Progenitor cell of endocrine pancreas (in vitro differentiated cells): ENCODE measurements at regions not wholly inside any gene's neighbourhood (a gene's known extent, or its start where the extent isn't known, plus 50 kb on each side); places are given as distances from the start of the nearest gene placed in this dataset.

Experiments
- DNase-seq: peaks from one replicate; pipeline ENCODE4 v3.0.0; 2021; ENCODE audit warnings: low spot score; ENCODE audit not compliant: unreplicated experiment
- H3K27ac Mint-ChIP-seq: 2 replicates; pipeline ENCODE4 v1.8.0; 2021; ENCODE audit warnings: mild to moderate bottlenecking, moderate library complexity, mixed read lengths
- H3K27me3 Mint-ChIP-seq: 2 replicates; pipeline ENCODE4 v1.8.0; 2021; ENCODE audit warnings: mixed read lengths
- H3K36me3 Mint-ChIP-seq: 2 replicates; pipeline ENCODE4 v1.8.0; 2022; ENCODE audit warnings: mixed read lengths; ENCODE audit not compliant: insufficient read depth
- H3K4me1 Mint-ChIP-seq: 2 replicates; pipeline ENCODE4 v1.8.0; 2021; ENCODE audit warnings: low read depth, mixed read lengths
- H3K4me3 Mint-ChIP-seq: 2 replicates; pipeline ENCODE4 v1.8.0; 2021; ENCODE audit warnings: low read depth, mild to moderate bottlenecking, moderate library complexity, mixed read lengths
- H3K9me3 Mint-ChIP-seq: 2 replicates; pipeline ENCODE4 v1.8.0; 2021; ENCODE audit warnings: low read depth, mixed read lengths
- TF ChIP-seq, protein P1 (sequence below): fragments of 200-600 bp; sonication (generic); IDR thresholded peaks from one replicate; pipeline ENCODE4 v1.5.0; 2021; ENCODE audit warnings: antibody characterized with exemption, mild to moderate bottlenecking; ENCODE audit not compliant: unreplicated experiment

- H3K4me1 Mint-ChIP-seq, result no peaks in the 10 kb centered on the region
- no peaks in the 10 kb centered on the region for H3K27me3 Mint-ChIP-seq
Observed at GRCh38 chr6:156017838-156018237, 562.2 kb upstream of the NOX3 start.

DNA sequence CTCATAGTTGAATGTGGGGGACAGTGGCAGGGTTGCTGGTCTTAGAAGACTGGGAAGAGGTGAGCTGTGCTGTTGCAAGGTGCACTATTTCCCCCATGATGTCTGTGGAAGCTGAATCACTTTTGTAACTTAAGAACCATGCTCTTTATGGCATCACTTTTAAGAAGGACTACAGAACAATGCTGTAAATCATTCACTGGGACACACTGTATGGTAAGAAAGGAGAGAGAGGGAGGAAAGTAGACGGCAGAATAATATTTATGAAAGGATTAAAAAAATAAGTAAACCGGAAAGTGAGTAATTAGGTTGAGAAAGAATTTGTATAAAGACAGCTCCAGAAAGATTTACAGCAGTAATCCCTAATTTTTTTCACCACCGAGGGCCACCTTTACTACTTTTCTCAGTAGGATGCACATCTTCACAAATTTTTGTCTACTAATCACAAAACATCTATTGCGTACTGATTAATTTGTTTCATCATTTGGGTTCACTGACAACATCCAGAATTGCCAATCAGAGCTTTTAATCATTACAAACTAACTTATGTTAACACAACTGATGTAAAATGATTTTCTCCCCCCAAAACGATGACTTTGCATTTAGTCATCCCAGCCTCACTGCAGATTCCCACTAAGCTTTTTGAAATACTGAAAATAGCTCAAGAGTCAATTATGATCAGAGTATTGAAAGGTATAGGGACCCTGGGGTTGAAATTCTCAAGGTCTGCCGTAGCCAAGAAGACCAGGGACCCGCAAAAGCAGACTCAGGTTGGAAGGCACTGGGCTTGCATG lies 560.7 kb upstream of the NOX3 start:
- no peaks in the 10 kb centered on the region for H3K9me3 Mint-ChIP-seq

More at GRCh38 chr6:156017838-156018237, 562.2 kb upstream of the NOX3 start:
- no peak for DNase-seq
- TF ChIP-seq, protein P1, sequence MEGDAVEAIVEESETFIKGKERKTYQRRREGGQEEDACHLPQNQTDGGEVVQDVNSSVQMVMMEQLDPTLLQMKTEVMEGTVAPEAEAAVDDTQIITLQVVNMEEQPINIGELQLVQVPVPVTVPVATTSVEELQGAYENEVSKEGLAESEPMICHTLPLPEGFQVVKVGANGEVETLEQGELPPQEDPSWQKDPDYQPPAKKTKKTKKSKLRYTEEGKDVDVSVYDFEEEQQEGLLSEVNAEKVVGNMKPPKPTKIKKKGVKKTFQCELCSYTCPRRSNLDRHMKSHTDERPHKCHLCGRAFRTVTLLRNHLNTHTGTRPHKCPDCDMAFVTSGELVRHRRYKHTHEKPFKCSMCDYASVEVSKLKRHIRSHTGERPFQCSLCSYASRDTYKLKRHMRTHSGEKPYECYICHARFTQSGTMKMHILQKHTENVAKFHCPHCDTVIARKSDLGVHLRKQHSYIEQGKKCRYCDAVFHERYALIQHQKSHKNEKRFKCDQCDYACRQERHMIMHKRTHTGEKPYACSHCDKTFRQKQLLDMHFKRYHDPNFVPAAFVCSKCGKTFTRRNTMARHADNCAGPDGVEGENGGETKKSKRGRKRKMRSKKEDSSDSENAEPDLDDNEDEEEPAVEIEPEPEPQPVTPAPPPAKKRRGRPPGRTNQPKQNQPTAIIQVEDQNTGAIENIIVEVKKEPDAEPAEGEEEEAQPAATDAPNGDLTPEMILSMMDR, result no peak
- H3K27ac Mint-ChIP-seq, result no peak overlapping the region
- no peak overlapping the region for H3K4me3 Mint-ChIP-seq
- H3K36me3 Mint-ChIP-seq, result no peaks in the 10 kb centered on the region
- no peaks in the 10 kb centered on the region for H3K9me3 Mint-ChIP-seq

GRCh38 chr6:156013155-156013554 lies 557.5 kb upstream of the NOX3 start:
- H3K27ac Mint-ChIP-seq, result no peak overlapping the region
- H3K36me3 Mint-ChIP-seq, result no peaks in the 10 kb centered on the region
- H3K4me3 Mint-ChIP-seq, result no peak overlapping the region

More for the DNA sequence above, 560.7 kb upstream of the NOX3 start:
- no peak overlapping the region for H3K4me3 Mint-ChIP-seq
- H3K4me1 Mint-ChIP-seq, result no peaks in the 10 kb centered on the region
- H3K27ac Mint-ChIP-seq, result no peak overlapping the region
- DNase-seq, result no peak
- H3K27me3 Mint-ChIP-seq, result no peaks in the 10 kb centered on the region
- H3K36me3 Mint-ChIP-seq, result no peaks in the 10 kb centered on the region
- TF ChIP-seq, protein P1, result no peak

DNA sequence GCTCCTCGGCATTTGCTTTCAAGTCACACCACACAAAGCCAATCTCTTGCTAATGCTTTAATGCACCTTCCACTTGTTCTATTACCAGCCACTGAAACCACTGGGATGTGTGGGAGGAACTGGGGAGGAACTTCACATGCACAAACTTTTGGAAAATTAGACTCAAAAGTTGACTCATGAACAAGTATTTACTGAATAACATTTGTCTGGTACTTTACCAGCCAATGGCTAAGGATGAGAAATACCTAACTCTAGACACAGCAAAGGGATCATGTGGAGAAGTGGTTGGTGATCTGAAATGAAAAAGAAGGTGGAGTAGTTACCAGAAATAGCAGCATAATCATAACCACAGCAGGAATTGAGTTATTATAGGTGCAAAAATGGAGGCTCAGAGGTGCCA lies 554.0 kb upstream of the NOX3 start:
- H3K27ac Mint-ChIP-seq, result no peak overlapping the region
- no peak for DNase-seq
- no peak overlapping the region for H3K4me3 Mint-ChIP-seq
- H3K27me3 Mint-ChIP-seq, result no peaks in the 10 kb centered on the region
- no peaks in the 10 kb centered on the region for H3K36me3 Mint-ChIP-seq
- no peaks in the 10 kb centered on the region for H3K4me1 Mint-ChIP-seq
- TF ChIP-seq, protein P1, result no peak
- no peaks in the 10 kb centered on the region for H3K9me3 Mint-ChIP-seq

More at GRCh38 chr6:156013155-156013554, 557.5 kb upstream of the NOX3 start:
- TF ChIP-seq, protein P1, result no peak
- H3K4me1 Mint-ChIP-seq, result no peaks in the 10 kb centered on the region
- no peaks in the 10 kb centered on the region for H3K27me3 Mint-ChIP-seq
- H3K9me3 Mint-ChIP-seq, result no peaks in the 10 kb centered on the region
- no peak for DNase-seq

DNA sequence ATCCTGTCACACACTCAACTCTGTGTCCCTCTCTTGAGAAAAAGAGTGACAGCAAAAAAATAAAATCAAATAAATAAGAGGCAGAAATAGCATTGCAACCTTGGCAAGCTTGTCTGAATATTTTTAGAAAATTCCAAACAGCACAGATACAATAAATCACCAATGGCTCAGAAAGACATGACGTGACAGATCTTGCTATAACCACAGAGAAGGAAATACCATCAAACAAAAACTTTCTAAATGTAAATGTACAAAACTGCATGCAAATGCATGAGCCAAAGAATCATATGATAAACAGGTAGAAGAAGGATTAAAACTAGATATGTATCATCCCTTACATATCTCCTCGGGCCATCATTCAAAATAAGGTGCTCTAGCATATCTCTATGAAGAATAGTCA lies 549.2 kb upstream of the NOX3 start:
- no peak overlapping the region for H3K27ac Mint-ChIP-seq
- H3K4me3 Mint-ChIP-seq, result no peak overlapping the region

More for the DNA sequence above, 549.2 kb upstream of the NOX3 start:
- no peaks in the 10 kb centered on the region for H3K27me3 Mint-ChIP-seq
- TF ChIP-seq, protein P1, result no peak
- H3K9me3 Mint-ChIP-seq, result no peaks in the 10 kb centered on the region
- no peaks in the 10 kb centered on the region for H3K36me3 Mint-ChIP-seq
- H3K4me1 Mint-ChIP-seq, result no peaks in the 10 kb centered on the region
- DNase-seq, result no peak
